Left ventricle myocardium inferior (tissue), 1 donor: ENCODE measurements at regions not wholly inside any gene's neighbourhood (a gene's known extent, or its start where the extent isn't known, plus 50 kb on each side); places are given as distances from the start of the nearest gene placed in this dataset.
"Not testable (repeated sequence)": the region's sequence is repeated elsewhere in the genome, so short reads cannot be mapped to it uniquely, and the experiment has no call there.

Experiments used
- DNase-seq: peaks from one replicate; pipeline ENCODE4 v3.0.0-alpha.2; 2020
- H3K27ac ChIP-seq: fragments of 200-600 bp; replicated peaks from 2 replicates; pipeline ENCODE4 v1.8.0; 2021
- H3K27me3 ChIP-seq: fragments of 200-600 bp; 2 replicates; pipeline ENCODE4 v1.8.0; 2021; ENCODE audit warnings: low read depth
- H3K36me3 ChIP-seq: fragments of 200-600 bp; 2 replicates; pipeline ENCODE4 v1.8.0; 2021
- H3K4me1 ChIP-seq: fragments of 200-600 bp; 2 replicates; pipeline ENCODE4 v1.8.0; 2021
- H3K4me3 ChIP-seq: fragments of 200-600 bp; 2 replicates; pipeline ENCODE4 v1.8.0; 2021; ENCODE audit warnings: mild to moderate bottlenecking, moderate library complexity
- H3K9me3 ChIP-seq: fragments of 200-600 bp; replicated peaks from 2 replicates; pipeline ENCODE4 v1.8.0; 2021
- CTCF ChIP-seq: fragments of 200-600 bp; IDR thresholded peaks from 2 replicates; pipeline ENCODE4 v1.8.0; 2021; ENCODE audit warnings: antibody characterized with exemption, mild to moderate bottlenecking, borderline replicate concordance
- intact Hi-C: fragments of 100-400 bp; cut with micrococcal nuclease; formaldehyde crosslinking; loops from one replicate; pipeline ENCODE4 v1.11.0; 2022
- donor health status: DM: no; HTN: yes; CAD: no; lungs with severe emphysema.

GRCh38 chr11:98358551-98358950 is 662.2 kb upstream of the CNTN5 start:
- Histone ChIP-seq H3K9me3 (no peaks in the 10 kb centered on the region), H3K27ac (no peak overlapping the region), H3K27me3 (no peaks in the 10 kb centered on the region), H3K36me3 (no peaks in the 10 kb centered on the region), H3K4me1 (no peaks in the 10 kb centered on the region), H3K4me3 (no peak overlapping the region)
- intact Hi-C loops: no loop called here
- no peak for TF ChIP-seq CTCF
- DNase-seq: no peak

GRCh38 chr11:98365190-98365589 is 655.6 kb upstream of the CNTN5 start:
- intact Hi-C loops: no loop called here
- no peak for TF ChIP-seq CTCF
- no peak for DNase-seq
- Histone ChIP-seq H3K4me1 (no peaks in the 10 kb centered on the region), H3K27me3 (no peaks in the 10 kb centered on the region), H3K4me3 (no peak overlapping the region), H3K9me3 (no peaks in the 10 kb centered on the region), H3K36me3 (no peaks in the 10 kb centered on the region), H3K27ac (no peak overlapping the region)

- intact Hi-C loops: no loop called here
- no peaks in the 10 kb centered on the region for H3K9me3 ChIP-seq
- no peak for DNase-seq
These were observed 654.8 kb upstream of the CNTN5 start for GRCh38 chr11:98365941-98366340.

GRCh38 chr11:98390391-98390790 is 630.4 kb upstream of the CNTN5 start:
- Histone ChIP-seq H3K4me1 (no peaks in the 10 kb centered on the region), H3K36me3 (no peaks in the 10 kb centered on the region), H3K27me3 (no peaks in the 10 kb centered on the region), H3K9me3 (no peaks in the 10 kb centered on the region), H3K27ac (no peak overlapping the region), H3K4me3 (no peak overlapping the region)
- DNase-seq: no peak
- intact Hi-C loops: no loop called here
- TF ChIP-seq CTCF: no peak

More at GRCh38 chr11:98365941-98366340, 654.8 kb upstream of the CNTN5 start:
- TF ChIP-seq CTCF: no peak
- Histone ChIP-seq H3K27ac (no peak overlapping the region), H3K36me3 (no peaks in the 10 kb centered on the region), H3K4me1 (no peaks in the 10 kb centered on the region), H3K4me3 (no peak overlapping the region), H3K27me3 (no peaks in the 10 kb centered on the region)

- H3K36me3 ChIP-seq, H3K27ac ChIP-seq, H3K9me3 ChIP-seq, H3K4me3 ChIP-seq, H3K4me1 ChIP-seq, DNase-seq, intact Hi-C loops, H3K27me3 ChIP-seq: not testable (repeated sequence)
These were observed 626.2 kb upstream of the CNTN5 start for GRCh38 chr11:98394500-98394899.

- no peak for TF ChIP-seq CTCF
- no peaks in the 10 kb centered on the region for H3K36me3 ChIP-seq
- no peaks in the 10 kb centered on the region for H3K27me3 ChIP-seq
- H3K4me1 ChIP-seq: no peaks in the 10 kb centered on the region
- H3K4me3 ChIP-seq: no peak overlapping the region
- no peak overlapping the region for H3K27ac ChIP-seq
- H3K9me3 ChIP-seq: no peaks in the 10 kb centered on the region
- intact Hi-C loops: no loop called here
- no peak for DNase-seq
These were observed 622.2 kb upstream of the CNTN5 start for GRCh38 chr11:98398508-98398907.
